HuH-7.5 (cell line): ENCODE measurements at regions not wholly inside any gene's neighbourhood (a gene's known extent, or its start where the extent isn't known, plus 50 kb on each side); places are given as distances from the start of the nearest gene placed in this dataset.
"Not testable (repeated sequence)": the region's sequence is repeated elsewhere in the genome, so short reads cannot be mapped to it uniquely, and the experiment has no call there.

ENCODE experiments used
- DNase-seq: peaks from one replicate; pipeline ENCODE4 v3.0.0; 2011; ENCODE audit warnings: low spot score

- DNase-seq: no peak
Measured at GRCh38 chr15:61403884-61404283, 174.8 kb upstream of the RORA start.

DNA sequence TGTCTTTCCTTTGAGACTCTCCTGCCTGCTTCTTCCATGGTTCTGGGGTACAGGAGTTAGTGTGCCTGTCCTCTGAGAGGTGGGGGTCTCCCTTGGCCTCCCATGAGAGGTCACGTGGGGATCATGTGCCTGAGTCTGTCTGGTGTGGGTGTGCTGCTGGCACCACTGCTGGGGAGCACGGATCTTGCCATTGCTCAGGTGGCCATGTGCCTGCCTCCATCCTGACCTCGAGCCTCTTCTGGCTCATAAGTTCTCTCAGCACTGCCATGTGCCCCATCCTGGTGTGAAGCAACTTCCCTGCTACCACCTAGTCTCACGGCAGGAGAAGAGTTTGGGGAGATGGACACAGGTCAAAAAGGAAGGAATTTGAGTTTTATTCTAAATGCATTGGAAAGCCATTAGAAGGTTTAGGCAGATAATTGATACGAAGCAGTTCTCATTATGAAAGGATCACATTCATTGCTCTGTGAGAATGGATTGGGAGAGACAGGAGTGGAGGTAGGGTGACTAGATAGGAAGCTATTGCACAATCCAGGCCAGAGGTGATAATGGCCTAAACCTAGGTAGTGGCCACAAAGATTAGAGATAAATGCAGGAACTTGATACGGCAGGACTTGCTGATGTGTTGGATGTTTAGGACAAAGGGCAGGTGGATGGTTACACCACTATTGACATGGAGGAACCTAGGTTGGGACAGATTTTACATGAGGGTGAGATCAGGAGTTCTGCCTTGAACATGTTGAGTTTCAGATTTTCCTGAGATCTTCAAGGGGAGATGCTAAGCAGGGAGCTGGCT, 173.0 kb upstream of the RORA start:
- DNase-seq: no peak

DNA sequence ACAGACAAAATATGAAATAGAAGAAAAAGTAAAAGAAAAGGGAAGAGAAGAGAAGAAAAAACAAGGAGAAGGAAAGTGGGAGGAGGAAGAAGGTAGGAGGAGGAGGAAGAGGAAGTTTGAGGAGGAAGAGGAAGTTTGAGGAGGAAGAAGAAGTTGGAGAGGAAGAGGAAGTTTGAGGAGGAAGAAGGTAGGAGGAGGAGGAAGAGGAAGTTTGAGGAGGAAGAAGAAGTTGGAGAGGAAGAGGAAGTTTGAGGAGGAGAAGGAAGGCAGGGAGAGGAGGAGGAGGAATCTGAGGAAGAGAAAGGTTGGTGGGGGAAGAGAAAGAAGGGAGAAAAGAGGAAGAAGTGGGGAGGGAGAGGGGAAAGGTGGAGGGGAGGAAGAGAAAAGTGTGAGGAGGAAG, 169.2 kb upstream of the RORA start:
- no peak for DNase-seq

DNA sequence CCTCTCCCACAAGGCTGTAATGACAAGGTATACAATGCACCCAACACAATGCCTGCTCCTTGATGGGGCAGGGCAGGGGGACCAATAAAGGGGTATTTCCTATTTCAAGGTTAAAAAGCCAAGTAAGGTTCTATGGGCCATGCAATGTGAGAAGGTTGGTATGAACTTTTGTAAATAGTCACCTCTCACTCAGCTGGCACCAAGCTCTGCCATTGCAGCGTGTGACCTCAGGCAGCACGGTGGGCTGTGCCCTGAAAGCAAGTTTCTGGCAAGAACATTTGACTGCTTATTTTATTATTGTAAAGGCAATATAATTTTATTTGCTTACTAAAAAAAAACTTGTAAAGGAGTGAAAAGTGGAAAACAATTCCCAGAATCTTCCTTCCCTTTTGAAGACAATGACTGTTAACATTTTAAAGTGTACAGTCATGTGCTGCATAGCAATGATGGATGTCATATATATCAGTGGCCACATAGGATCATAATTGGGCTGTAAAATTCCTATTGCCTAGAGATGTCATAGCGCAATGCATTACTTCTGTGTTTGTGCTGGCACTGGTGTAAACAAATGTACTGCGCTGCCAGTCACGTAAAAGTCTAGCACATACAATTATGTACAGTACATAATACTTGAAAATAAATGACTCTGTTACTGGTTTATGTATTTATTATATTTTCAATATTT, 167.3 kb upstream of the RORA start:
- DNase-seq: no peak

GRCh38 chr15:61393949-61394348, 164.8 kb upstream of the RORA start:
- no peak for DNase-seq

GRCh38 chr15:61393524-61393923, 164.4 kb upstream of the RORA start:
- DNase-seq: no peak

GRCh38 chr15:61390138-61390537, 161.0 kb upstream of the RORA start:
- DNase-seq: no peak

- no peak for DNase-seq
Measured at GRCh38 chr15:61389334-61390028, 160.4 kb upstream of the RORA start.

- no peak for DNase-seq
Measured at GRCh38 chr15:61387675-61388074, 158.6 kb upstream of the RORA start.

DNA sequence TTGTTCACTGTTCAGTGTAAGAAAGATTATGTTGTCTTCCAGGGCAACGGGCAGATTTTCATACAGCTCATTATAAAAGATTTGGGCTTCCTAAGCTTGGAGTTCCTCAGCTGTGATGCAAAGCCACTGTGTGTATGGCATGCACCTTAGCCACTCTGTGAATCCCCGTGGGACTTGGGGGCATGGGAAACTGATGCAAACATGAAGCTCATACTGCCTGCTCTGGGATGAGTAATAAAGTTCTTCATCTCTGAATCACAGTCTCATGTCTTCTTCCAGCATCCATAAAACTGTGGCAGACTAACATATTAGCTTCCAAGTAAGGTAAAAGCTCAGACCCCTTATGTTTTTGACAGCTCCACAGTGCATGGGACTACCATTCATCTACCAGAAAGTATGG, 154.3 kb upstream of the RORA start:
- no peak for DNase-seq

DNA sequence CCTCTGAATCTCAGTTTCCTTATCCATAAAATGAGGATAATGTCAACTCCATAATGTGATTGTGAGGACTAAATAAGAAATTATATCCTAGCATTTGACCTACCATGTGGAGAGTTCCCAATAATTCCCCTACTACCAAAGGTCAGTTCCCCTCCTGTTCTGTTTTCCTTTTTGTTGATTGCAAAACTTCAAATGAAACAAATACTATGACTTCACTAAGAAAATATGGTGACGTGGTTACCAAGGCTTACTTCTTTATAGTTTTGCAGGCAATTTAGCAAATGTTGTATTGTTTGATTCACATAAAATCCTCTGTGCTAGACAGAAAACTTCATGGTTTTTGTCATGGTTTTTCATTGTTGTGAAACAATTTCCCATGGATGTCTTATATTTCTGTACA, 153.8 kb upstream of the RORA start:
- DNase-seq: no peak

- DNase-seq: no peak
Measured at GRCh38 chr15:61381501-61381900, 152.4 kb upstream of the RORA start.

GRCh38 chr15:61380270-61380669, 151.2 kb upstream of the RORA start:
- DNase-seq: no peak

DNA sequence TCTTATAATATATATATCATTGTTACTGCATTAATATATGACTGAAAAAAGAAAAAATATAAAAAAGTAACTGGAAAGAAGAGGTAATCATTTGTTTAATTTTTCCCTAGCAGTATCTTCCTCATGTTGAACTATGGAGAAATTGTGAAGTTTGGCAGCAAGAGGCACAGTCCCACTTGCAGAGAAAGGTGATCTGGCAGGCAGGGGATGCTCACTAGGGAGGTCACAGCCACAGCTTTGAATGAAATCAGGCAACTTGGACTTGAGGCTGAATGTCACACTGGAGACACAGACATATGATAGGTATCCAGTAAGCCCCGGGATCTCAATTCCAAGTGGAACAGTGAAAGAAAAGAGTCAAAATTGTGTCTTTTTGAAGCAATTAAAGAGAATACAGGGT, 149.9 kb upstream of the RORA start:
- DNase-seq: no peak

DNA sequence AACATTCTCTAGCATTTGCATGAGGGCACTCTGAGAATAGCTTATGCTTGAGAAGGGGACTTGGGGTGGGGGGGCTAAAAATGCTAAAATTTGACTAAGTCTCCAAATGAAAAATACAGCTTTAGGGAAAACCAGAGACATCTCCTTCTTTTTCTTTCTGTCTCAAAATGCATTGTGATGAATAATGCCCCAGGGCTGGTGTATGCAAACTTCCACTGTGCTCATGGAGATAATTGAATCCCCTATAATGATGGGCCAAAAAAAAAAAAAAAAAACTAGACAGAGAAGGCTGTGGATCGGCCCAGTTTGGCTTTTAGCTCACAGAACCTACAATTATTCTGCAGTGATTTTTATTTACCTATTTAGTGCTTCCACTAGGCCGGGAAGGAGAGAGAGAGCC, 147.9 kb upstream of the RORA start:
- no peak for DNase-seq

GRCh38 chr15:61376516-61376915, 147.4 kb upstream of the RORA start:
- no peak for DNase-seq

- no peak for DNase-seq
Measured at GRCh38 chr15:61374848-61375247, 145.7 kb upstream of the RORA start.

DNA sequence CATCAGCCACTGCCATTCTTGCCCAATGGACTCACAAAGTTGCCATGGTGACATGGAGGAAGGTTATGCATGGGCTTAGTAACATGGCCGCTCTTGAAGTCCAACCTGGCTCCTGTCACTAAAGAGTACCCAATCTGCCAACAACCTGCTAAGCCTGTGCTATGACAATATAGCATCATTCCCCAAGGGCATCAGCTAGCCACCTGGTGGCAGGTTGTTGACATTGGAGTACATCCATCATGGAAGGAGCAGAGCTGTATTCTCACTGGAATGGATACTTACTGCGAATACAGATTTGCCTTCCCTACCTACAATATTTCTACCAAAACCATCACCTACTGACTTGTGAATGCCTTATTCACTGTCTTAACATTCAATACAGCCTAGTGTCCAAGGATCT, 138.9 kb upstream of the RORA start:
- DNase-seq: no peak

- no peak for DNase-seq
Measured at GRCh38 chr15:61364871-61365270, 135.8 kb upstream of the RORA start.

DNA sequence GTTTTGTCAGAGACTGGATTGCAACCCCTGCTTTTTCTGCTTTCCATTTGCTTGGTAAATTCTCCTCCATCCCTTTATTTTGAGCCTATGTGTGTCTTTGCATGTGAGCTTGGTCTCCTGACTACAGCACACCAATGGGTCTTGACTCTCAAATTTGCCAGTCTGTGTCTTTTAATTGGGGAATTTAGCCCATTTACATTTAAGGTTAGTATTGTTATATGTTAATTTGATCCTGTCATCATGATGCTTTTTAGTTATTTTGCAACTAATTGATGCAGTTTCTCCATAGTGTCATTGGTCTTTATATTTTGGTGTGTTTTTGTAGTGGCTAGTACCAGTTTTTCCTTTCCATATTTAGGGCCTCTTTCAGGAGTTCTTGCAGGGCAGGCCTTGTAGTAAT, 133.8 kb upstream of the RORA start:
- DNase-seq: not testable (repeated sequence)

DNA sequence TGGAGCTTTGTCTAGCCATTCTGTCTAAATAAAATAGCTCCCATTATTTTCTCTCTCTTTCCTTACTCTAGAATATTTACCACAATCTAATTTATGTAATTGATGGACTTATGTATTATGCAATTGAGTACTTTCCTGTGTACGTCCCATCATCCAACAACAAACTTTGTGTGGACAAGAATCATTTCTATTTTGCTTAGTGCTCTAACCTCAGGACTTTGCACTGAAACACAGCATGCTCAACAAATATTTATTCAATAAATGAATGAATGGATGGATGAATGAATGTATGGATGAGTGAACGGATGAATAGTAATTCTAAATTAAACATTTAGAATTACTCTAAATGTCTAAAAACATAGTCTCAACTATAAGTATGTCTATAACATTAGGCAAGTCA, 115.2 kb upstream of the RORA start:
- DNase-seq: no peak

- DNase-seq: no peak
Measured at GRCh38 chr15:61342390-61342789, 113.3 kb upstream of the RORA start.

DNA sequence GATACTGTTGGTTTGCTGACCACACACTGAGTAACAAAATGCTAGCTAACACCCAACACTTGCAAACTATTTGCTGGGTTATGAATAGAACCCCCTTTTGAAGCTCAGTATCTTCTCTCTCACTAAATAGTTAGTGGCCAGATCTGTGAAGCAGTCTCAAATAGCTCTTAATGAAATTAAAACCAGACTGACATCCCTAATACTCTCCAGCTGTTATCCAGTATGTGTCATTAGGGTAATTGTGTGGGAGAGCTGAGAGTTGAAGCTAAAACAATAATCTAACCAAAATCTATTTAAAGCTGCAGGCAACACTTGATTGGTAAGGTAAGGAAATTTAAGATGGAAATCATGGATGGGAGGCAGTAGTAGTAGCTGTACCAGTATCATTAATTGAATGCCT, 110.4 kb upstream of the RORA start:
- DNase-seq: no peak
